ENCODE measurements at regions not wholly inside any gene's neighbourhood (a gene's known extent, or its start where the extent isn't known, plus 50 kb on each side); places are given as distances from the start of the nearest gene placed in this dataset.

DNA sequence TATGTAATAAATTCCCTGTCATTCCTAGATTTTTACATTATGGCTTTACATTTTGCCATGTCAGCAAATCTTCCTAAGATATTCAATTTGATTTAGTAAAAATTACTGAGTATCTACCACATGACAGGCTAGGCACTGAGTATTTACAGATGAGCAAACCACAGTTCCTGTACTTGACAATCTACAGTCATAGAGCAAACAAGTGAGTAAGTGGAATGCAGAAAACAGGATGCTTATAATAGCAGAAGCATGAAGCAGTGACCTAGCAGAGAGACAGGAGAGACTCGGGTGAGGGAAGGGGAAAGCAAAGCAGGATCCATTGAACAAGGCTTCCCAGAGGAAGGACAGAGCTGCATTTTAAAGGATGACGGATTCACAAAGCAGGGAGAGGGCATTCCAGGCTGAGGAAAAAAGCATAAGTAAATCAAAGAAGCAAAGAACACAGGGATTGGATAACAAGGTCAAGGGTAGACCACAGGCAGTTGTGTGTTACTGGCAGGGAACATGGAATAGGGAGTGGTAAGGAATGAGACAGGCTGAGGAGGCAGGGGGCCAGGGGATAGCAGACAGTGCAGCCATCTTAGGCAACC, 124.7 kb upstream of the C1QTNF7 start:
- ATAC-seq (no peak), DNase-seq (peak in 1 of 4 donors; percentile 11)
- TF ChIP-seq CTCF (IDR thresholded peaks at IDR 0.05) (no peak), POLR2A (IDR thresholded peaks at IDR 0.05) (no peak)
- intact Hi-C loops (cut with DNase I) = no loop called here
- Histone ChIP-seq H3K4me1 (no peaks in the 10 kb centered on the region), H3K27me3 (no peaks in the 10 kb centered on the region), H3K4me3 (no peak overlapping the region), H3K9me3 (no peaks in the 10 kb centered on the region), H3K27ac (no peak overlapping the region), H3K36me3 (replicated peaks in 1 of 2; ENCODE audit: insufficient read depth in 1 of 2, low read depth in 2 of 2) (no peaks in the 10 kb centered on the region)
- 38 to 49% methylated on average over 2 of the region's 2 CpGs for WGBS, 2 donors

DNA sequence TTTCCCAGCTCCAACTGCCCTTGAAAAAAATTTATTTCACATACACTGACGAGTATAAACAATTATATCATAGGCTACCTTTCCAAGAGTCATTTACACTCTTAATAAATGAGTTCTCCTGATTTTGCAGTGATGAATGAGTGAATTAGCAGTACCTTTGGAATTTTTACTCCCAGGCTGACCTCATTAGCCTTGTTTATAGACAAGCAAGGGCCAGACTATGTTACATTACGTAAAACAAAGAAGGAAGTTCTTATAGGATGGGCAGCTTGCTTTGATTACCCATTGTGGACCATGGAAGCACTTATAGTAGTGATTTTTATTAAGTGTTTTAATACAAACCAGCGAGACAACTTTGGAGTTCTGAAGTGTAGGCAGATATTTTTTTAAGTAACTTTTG, 112.9 kb upstream of the C1QTNF7 start:
- TF ChIP-seq POLR2A (IDR thresholded peaks at IDR 0.05) = no peak
- TF ChIP-seq CTCF (IDR thresholded peaks at IDR 0.05) = no peak
- no peaks in the 10 kb centered on the region for H3K9me3 ChIP-seq
- H3K36me3 ChIP-seq (replicated peaks in 1 of 2; ENCODE audit: insufficient read depth in 1 of 2, low read depth in 2 of 2) = no peaks in the 10 kb centered on the region
- no peak for DNase-seq
- H3K4me1 ChIP-seq = no peaks in the 10 kb centered on the region
- 29 to 31% methylated on average over 3 of the region's 3 CpGs for WGBS, 2 donors
- no peak overlapping the region for H3K27ac ChIP-seq
- intact Hi-C loops (cut with DNase I) = no loop called here
- no peaks in the 10 kb centered on the region for H3K27me3 ChIP-seq
- no peak overlapping the region for H3K4me3 ChIP-seq
- ATAC-seq = peak; percentile 58

DNA sequence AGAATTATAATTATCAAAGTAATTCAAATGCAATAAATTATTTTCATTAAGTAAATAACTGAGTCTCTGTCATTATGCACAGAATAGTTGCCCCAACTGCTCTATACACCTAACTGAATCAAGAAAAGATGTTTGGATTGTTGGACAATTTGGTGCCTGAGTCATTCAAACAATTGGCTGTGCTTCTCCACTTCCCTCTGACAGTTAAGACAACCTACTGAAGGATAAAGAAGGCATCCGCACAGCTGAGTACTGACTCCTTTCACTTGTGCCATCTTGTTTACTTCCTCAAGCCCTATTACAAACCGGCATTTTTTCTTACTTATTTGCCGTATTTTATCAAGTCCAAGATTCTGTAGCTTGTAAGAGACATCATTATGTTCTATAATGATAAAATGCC, 110.6 kb upstream of the C1QTNF7 start:
- DNase-seq = no peak
- H3K9me3 ChIP-seq = no peaks in the 10 kb centered on the region
- no peak for ATAC-seq
- H3K4me3 ChIP-seq = no peak overlapping the region
- WGBS, 2 donors = 66 to 76% methylated on average over 3 of the region's 3 CpGs
- no peaks in the 10 kb centered on the region for H3K36me3 ChIP-seq (replicated peaks in 1 of 2; ENCODE audit: insufficient read depth in 1 of 2, low read depth in 2 of 2)
- H3K4me1 ChIP-seq = no peaks in the 10 kb centered on the region
- intact Hi-C loops (cut with DNase I) = no loop called here
- H3K27ac ChIP-seq = no peak overlapping the region
- H3K27me3 ChIP-seq = no peaks in the 10 kb centered on the region
- TF ChIP-seq CTCF (IDR thresholded peaks at IDR 0.05) (no peak), POLR2A (IDR thresholded peaks at IDR 0.05) (no peak)

GRCh38 chr4:15318621-15319348, 109.0 kb upstream of the C1QTNF7 start:
- DNase-seq (no peak), ATAC-seq (no peak)
- intact Hi-C loops (cut with DNase I) = no loop called here
- Histone ChIP-seq H3K4me3 (no peak overlapping the region), H3K27ac (no peak overlapping the region), H3K27me3 (no peaks in the 10 kb centered on the region), H3K36me3 (replicated peaks in 1 of 2; ENCODE audit: insufficient read depth in 1 of 2, low read depth in 2 of 2) (no peaks in the 10 kb centered on the region), H3K9me3 (no peaks in the 10 kb centered on the region), H3K4me1 (no peaks in the 10 kb centered on the region)
- no peak for TF ChIP-seq CTCF (IDR thresholded peaks at IDR 0.05)
- TF ChIP-seq POLR2A (IDR thresholded peaks at IDR 0.05) = no peak
- 70 to 80% methylated on average over 4 of the region's 4 CpGs for WGBS, 2 donors

Data from body of pancreas (tissue), 4 donors.